ENCODE measurements at regions not wholly inside any gene's neighbourhood (a gene's known extent, or its start where the extent isn't known, plus 50 kb on each side); places are given as distances from the start of the nearest gene placed in this dataset.

GRCh38 chr1:168826269-168826668 lies 97.3 kb upstream of the DPT start:
- DNase-seq (no peak), ATAC-seq (no peak)
- no peak for TF ChIP-seq CTCF (IDR thresholded peaks at IDR 0.05)
- intact Hi-C loops (cut with DNase I, micrococcal nuclease) = no loop called here
- H3K4me3 ChIP-seq = no peak overlapping the region
- no peaks in the 10 kb centered on the region for H3K9me3 ChIP-seq
- H3K4me1 ChIP-seq (ENCODE audit: low read depth) = no peaks in the 10 kb centered on the region
- H3K36me3 ChIP-seq (ENCODE audit: low read depth) = no peaks in the 10 kb centered on the region

GRCh38 chr1:168827557-168827956 lies 98.6 kb upstream of the DPT start:
- DNase-seq (no peak), ATAC-seq (no peak)
- no peaks in the 10 kb centered on the region for H3K9me3 ChIP-seq
- intact Hi-C loops (cut with DNase I, micrococcal nuclease) = no loop called here
- H3K4me3 ChIP-seq = no peak overlapping the region
- no peaks in the 10 kb centered on the region for H3K4me1 ChIP-seq (ENCODE audit: low read depth)
- TF ChIP-seq CTCF (IDR thresholded peaks at IDR 0.05) = no peak
- no peaks in the 10 kb centered on the region for H3K36me3 ChIP-seq (ENCODE audit: low read depth)

- no peaks in the 10 kb centered on the region for H3K36me3 ChIP-seq (ENCODE audit: low read depth)
- intact Hi-C loops (cut with DNase I, micrococcal nuclease) = no loop called here
- H3K4me1 ChIP-seq (ENCODE audit: low read depth) = peaks cover 18% of the 10 kb centered on the region
- no peak for TF ChIP-seq CTCF (IDR thresholded peaks at IDR 0.05)
- no peaks in the 10 kb centered on the region for H3K9me3 ChIP-seq
- ATAC-seq = no peak
- no peak for DNase-seq
- H3K4me3 ChIP-seq = no peak overlapping the region
Measured at GRCh38 chr1:168829876-168830275, 100.9 kb upstream of the DPT start.

GRCh38 chr1:168830562-168830961 lies 101.6 kb upstream of the DPT start:
- no peak for DNase-seq
- Histone ChIP-seq H3K4me3 (no peak overlapping the region), H3K9me3 (no peaks in the 10 kb centered on the region), H3K4me1 (ENCODE audit: low read depth) (peaks cover 18% of the 10 kb centered on the region), H3K36me3 (ENCODE audit: low read depth) (no peaks in the 10 kb centered on the region)
- no peak for ATAC-seq
- no peak for TF ChIP-seq CTCF (IDR thresholded peaks at IDR 0.05)
- intact Hi-C loops (cut with DNase I, micrococcal nuclease) = no loop called here

GRCh38 chr1:168832661-168833060 lies 103.7 kb upstream of the DPT start:
- no peaks in the 10 kb centered on the region for H3K36me3 ChIP-seq (ENCODE audit: low read depth)
- peaks cover 18% of the 10 kb centered on the region for H3K4me1 ChIP-seq (ENCODE audit: low read depth)
- intact Hi-C loops (cut with DNase I, micrococcal nuclease) = no loop called here
- no peaks in the 10 kb centered on the region for H3K9me3 ChIP-seq
- DNase-seq (no peak), ATAC-seq (no peak)
- TF ChIP-seq CTCF (IDR thresholded peaks at IDR 0.05) = no peak
- H3K4me3 ChIP-seq = no peak overlapping the region

GRCh38 chr1:168833362-168833761 lies 104.4 kb upstream of the DPT start:
- Histone ChIP-seq H3K36me3 (ENCODE audit: low read depth) (no peaks in the 10 kb centered on the region), H3K4me3 (no peak overlapping the region), H3K9me3 (no peaks in the 10 kb centered on the region), H3K4me1 (ENCODE audit: low read depth) (peaks cover 18% of the 10 kb centered on the region)
- no peak for DNase-seq
- no peak for TF ChIP-seq CTCF (IDR thresholded peaks at IDR 0.05)
- intact Hi-C loops (cut with DNase I, micrococcal nuclease) = no loop called here
- ATAC-seq = peak; percentile 81

Data from mucosa of descending colon (tissue), 3 donors.